Prostate gland (tissue), 2 donors: ENCODE measurements at regions not wholly inside any gene's neighbourhood (a gene's known extent, or its start where the extent isn't known, plus 50 kb on each side); places are given as distances from the start of the nearest gene placed in this dataset.

ENCODE experiments used
- POLR2A ChIP-seq: fragments of 450-650 bp; IDR thresholded peaks from one replicate; pipeline ENCODE4 v1.6.1; 2016; ENCODE audit warnings: antibody characterized with exemption, mild to moderate bottlenecking
- POLR2AphosphoS5 ChIP-seq: sonication (generic); formaldehyde crosslinking; IDR thresholded peaks from one replicate; pipeline ENCODE4 v1.6.1; 2017; ENCODE audit warnings: antibody characterized with exemption
- TF ChIP-seq, protein P1 (sequence below), 4 experiments: fragments of 200-600 bp in 2 of 4; fragments of 450-650 bp in 2 of 4; sonication (generic) in 2 of 4; IDR thresholded peaks; 1 replicate in 3 of 4; 2 replicates in 1 of 4; pipeline ENCODE4 v1.5.1; 2016 to 2019; ENCODE audit warnings: antibody characterized with exemption in 4 of 4, mild to moderate bottlenecking in 2 of 4, moderate library complexity in 2 of 4

DNA sequence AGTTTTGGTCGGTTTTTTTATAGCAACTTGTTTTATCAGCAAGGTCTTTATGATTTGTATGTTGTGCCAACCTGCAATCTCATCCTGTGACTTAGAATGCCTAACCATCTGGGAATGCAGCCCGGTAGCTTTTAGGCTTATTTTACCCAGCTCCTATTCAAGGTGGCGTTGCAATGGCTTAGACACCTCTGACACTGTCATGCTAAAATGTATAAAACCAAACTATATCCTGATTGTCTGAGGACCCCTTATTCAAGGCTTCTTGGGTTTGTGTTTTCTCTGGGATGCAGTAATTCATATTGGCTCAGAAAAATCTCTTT is 209.0 kb upstream of the ALCAM start:
- TF ChIP-seq, protein P1, sequence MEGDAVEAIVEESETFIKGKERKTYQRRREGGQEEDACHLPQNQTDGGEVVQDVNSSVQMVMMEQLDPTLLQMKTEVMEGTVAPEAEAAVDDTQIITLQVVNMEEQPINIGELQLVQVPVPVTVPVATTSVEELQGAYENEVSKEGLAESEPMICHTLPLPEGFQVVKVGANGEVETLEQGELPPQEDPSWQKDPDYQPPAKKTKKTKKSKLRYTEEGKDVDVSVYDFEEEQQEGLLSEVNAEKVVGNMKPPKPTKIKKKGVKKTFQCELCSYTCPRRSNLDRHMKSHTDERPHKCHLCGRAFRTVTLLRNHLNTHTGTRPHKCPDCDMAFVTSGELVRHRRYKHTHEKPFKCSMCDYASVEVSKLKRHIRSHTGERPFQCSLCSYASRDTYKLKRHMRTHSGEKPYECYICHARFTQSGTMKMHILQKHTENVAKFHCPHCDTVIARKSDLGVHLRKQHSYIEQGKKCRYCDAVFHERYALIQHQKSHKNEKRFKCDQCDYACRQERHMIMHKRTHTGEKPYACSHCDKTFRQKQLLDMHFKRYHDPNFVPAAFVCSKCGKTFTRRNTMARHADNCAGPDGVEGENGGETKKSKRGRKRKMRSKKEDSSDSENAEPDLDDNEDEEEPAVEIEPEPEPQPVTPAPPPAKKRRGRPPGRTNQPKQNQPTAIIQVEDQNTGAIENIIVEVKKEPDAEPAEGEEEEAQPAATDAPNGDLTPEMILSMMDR (IDR thresholded peaks at IDR 0.05): no peak
- TF ChIP-seq POLR2A: no peak
- TF ChIP-seq POLR2AphosphoS5: no peak
